ENCODE measurements at regions not wholly inside any gene's neighbourhood (a gene's known extent, or its start where the extent isn't known, plus 50 kb on each side); places are given as distances from the start of the nearest gene placed in this dataset.

- Histone ChIP-seq H4K20me1 (ENCODE audit: insufficient read depth, low read length) (no peaks in the 10 kb centered on the region), H2AFZ (ENCODE audit: low read depth, low read length) (no peak overlapping the region), H3K4me3 (ENCODE audit: low read length) (no peak overlapping the region), H3K27me3 (ENCODE audit: low read depth, low read length) (peaks cover 5% of the 10 kb centered on the region; the same call in 1 of the 2 replicates), H3K27ac (ENCODE audit: low read length) (no peak overlapping the region), H3K79me2 (ENCODE audit: low read length) (no peaks in the 10 kb centered on the region), H3K36me3 (replicated peaks; ENCODE audit: low read depth, low read length) (no peaks in the 10 kb centered on the region), H3K9ac (ENCODE audit: low read length) (no peak overlapping the region), H3K4me1 (ENCODE audit: low read length) (no peaks in the 10 kb centered on the region), H3K4me2 (ENCODE audit: low read length) (no peak overlapping the region), H3K9me3 (ENCODE audit: insufficient read depth, low read length) (no peaks in the 10 kb centered on the region)
- no peak for TF ChIP-seq EZH2phosphoT487 (IDR thresholded peaks at IDR 0.05; ENCODE audit: low read depth)
- TF ChIP-seq, protein P1, sequence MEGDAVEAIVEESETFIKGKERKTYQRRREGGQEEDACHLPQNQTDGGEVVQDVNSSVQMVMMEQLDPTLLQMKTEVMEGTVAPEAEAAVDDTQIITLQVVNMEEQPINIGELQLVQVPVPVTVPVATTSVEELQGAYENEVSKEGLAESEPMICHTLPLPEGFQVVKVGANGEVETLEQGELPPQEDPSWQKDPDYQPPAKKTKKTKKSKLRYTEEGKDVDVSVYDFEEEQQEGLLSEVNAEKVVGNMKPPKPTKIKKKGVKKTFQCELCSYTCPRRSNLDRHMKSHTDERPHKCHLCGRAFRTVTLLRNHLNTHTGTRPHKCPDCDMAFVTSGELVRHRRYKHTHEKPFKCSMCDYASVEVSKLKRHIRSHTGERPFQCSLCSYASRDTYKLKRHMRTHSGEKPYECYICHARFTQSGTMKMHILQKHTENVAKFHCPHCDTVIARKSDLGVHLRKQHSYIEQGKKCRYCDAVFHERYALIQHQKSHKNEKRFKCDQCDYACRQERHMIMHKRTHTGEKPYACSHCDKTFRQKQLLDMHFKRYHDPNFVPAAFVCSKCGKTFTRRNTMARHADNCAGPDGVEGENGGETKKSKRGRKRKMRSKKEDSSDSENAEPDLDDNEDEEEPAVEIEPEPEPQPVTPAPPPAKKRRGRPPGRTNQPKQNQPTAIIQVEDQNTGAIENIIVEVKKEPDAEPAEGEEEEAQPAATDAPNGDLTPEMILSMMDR (IDR thresholded peaks at IDR 0.05; ENCODE audit: low read depth, low read length): no peak
Measured at GRCh38 chr2:63780518-63781155, 61.1 kb upstream of the UGP2 start.

- Histone ChIP-seq H3K4me3 (ENCODE audit: low read length) (no peak overlapping the region), H3K4me2 (ENCODE audit: low read length) (no peak overlapping the region), H3K79me2 (ENCODE audit: low read length) (no peaks in the 10 kb centered on the region), H3K9ac (ENCODE audit: low read length) (no peak overlapping the region), H3K27me3 (ENCODE audit: low read depth, low read length) (peaks cover under 1% of the 10 kb centered on the region; the same call in 1 of the 2 replicates), H3K9me3 (ENCODE audit: insufficient read depth, low read length) (no peaks in the 10 kb centered on the region), H4K20me1 (ENCODE audit: insufficient read depth, low read length) (no peaks in the 10 kb centered on the region), H3K36me3 (replicated peaks; ENCODE audit: low read depth, low read length) (no peaks in the 10 kb centered on the region), H2AFZ (ENCODE audit: low read depth, low read length) (no peak overlapping the region), H3K27ac (ENCODE audit: low read length) (no peak overlapping the region), H3K4me1 (ENCODE audit: low read length) (no peaks in the 10 kb centered on the region)
- no peak for TF ChIP-seq EZH2phosphoT487 (IDR thresholded peaks at IDR 0.05; ENCODE audit: low read depth)
- TF ChIP-seq, protein P1 (IDR thresholded peaks at IDR 0.05; ENCODE audit: low read depth, low read length): no peak
Measured at GRCh38 chr2:63784461-63784860, 57.2 kb upstream of the UGP2 start.

GRCh38 chr2:63785096-63785495 lies 56.6 kb upstream of the UGP2 start:
- no peak overlapping the region for H3K27ac ChIP-seq (ENCODE audit: low read length)
- no peaks in the 10 kb centered on the region for H4K20me1 ChIP-seq (ENCODE audit: insufficient read depth, low read length)
- no peaks in the 10 kb centered on the region for H3K36me3 ChIP-seq (replicated peaks; ENCODE audit: low read depth, low read length)
- H3K79me2 ChIP-seq (ENCODE audit: low read length): no peaks in the 10 kb centered on the region
- no peak overlapping the region for H3K9ac ChIP-seq (ENCODE audit: low read length)
- no peaks in the 10 kb centered on the region; the same call in 1 of the 2 replicates for H3K27me3 ChIP-seq (ENCODE audit: low read depth, low read length)
- no peaks in the 10 kb centered on the region for H3K4me1 ChIP-seq (ENCODE audit: low read length)
- no peak overlapping the region for H2AFZ ChIP-seq (ENCODE audit: low read depth, low read length)
- TF ChIP-seq, protein P1 (IDR thresholded peaks at IDR 0.05; ENCODE audit: low read depth, low read length): no peak
- no peak for TF ChIP-seq EZH2phosphoT487 (IDR thresholded peaks at IDR 0.05; ENCODE audit: low read depth)
- no peak overlapping the region for H3K4me3 ChIP-seq (ENCODE audit: low read length)
- no peak overlapping the region for H3K4me2 ChIP-seq (ENCODE audit: low read length)
- H3K9me3 ChIP-seq (ENCODE audit: insufficient read depth, low read length): no peaks in the 10 kb centered on the region

DNA sequence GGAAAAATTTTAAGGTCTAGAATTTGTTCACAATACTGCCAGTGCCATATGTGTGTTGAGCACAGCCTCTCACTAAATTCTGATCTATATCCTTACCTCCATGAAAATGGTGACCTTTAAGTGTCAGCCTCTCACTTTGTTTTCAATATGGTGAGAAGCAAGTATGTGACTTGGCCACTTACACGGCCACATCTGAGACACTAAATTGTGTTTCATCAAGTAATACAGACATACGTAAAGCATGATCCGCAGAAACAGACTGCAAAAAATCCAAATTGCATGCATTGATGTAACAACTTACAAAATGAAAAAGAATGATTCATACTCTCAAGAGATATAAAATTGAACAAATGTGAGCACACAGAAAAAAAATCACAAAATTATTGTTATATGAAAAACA lies 55.2 kb upstream of the UGP2 start:
- Histone ChIP-seq H4K20me1 (ENCODE audit: insufficient read depth, low read length) (no peaks in the 10 kb centered on the region), H3K4me1 (ENCODE audit: low read length) (no peaks in the 10 kb centered on the region), H3K9ac (ENCODE audit: low read length) (no peak overlapping the region), H3K36me3 (replicated peaks; ENCODE audit: low read depth, low read length) (no peaks in the 10 kb centered on the region), H3K4me3 (ENCODE audit: low read length) (no peak overlapping the region), H3K27ac (ENCODE audit: low read length) (no peak overlapping the region), H3K9me3 (ENCODE audit: insufficient read depth, low read length) (no peaks in the 10 kb centered on the region), H2AFZ (ENCODE audit: low read depth, low read length) (no peak overlapping the region), H3K4me2 (ENCODE audit: low read length) (no peak overlapping the region), H3K79me2 (ENCODE audit: low read length) (no peaks in the 10 kb centered on the region), H3K27me3 (ENCODE audit: low read depth, low read length) (no peaks in the 10 kb centered on the region; the same call in 1 of the 2 replicates)
- TF ChIP-seq, protein P1 (IDR thresholded peaks at IDR 0.05; ENCODE audit: low read depth, low read length): no peak
- no peak for TF ChIP-seq EZH2phosphoT487 (IDR thresholded peaks at IDR 0.05; ENCODE audit: low read depth)

Data from OCI-LY3 (cell line).